ENCODE measurements at regions not wholly inside any gene's neighbourhood (a gene's known extent, or its start where the extent isn't known, plus 50 kb on each side); places are given as distances from the start of the nearest gene placed in this dataset.
"Not testable (repeated sequence)": the region's sequence is repeated elsewhere in the genome, so short reads cannot be mapped to it uniquely, and the experiment has no call there.

- DNase-seq, result no peak
Measured at GRCh38 chr2:147171941-147172340, 672.9 kb upstream of the ACVR2A start.

DNA sequence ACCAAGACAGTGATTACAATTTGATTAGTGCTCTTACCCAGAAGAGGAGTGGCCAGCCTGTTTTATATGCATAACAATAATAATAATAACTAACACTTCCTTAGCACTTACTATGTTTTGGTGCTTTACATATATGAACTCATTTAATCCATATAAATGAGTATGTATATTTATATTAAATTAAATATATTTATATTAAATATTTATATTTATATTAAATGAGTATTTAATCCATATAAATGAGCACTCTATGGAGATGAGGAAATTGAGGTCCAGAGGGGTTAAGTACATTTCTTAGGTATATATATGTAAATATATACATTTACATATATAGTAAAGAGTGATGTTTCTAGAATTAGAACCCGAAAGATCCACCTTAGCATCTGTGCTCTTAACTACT, 673.9 kb upstream of the ACVR2A start:
- no peak for DNase-seq

DNA sequence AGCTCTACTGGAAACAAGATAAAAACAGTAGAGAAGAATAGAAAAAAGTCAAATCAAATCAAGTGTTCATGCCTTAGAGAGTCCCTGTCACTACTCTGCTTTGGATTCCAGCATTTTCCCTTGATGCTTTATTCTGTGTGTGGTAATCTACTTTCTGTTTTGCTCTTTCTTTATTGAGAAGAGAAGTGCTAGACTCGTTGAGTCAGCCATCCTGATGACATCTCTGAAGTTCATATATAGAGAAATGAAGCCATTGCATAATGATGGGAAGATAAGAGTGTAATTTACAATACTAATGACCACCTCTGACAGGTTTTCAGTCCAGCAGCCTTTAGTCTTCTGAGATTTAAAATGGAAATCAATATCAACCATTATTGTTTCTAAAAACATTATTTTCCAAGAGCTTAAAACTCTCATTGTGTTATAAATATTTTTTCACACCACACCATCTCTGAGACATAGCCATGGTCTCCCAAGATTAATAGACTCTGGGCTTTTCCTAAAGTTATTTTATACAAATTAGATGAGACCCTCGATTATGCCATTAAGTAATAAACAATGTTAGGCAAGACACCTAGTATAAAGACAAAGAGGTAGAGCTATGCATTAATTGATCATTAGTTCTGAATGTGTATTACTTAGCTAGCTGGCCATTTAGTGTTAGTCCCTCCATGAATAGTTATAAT, 679.0 kb upstream of the ACVR2A start:
- peak; percentile 9 for DNase-seq

DNA sequence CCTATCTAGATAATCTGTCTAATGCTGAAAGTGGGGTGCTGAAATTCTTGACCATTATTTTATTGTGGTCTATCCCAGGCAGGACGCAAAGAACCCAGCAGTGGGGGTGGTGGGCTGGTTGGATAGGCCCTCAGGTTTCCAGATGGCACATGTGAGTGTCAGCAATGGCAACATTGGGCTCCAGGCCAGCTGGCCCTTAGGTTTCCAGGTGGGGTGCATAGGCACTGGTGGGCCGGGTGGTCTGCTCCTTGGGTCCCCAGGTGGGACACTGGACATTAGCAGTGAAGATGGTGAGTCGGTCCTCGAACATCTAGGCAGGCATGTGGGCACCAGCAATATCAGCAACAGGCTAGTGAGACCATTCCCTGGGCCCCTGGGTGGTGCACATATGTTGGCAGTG, 680.3 kb upstream of the ACVR2A start:
- DNase-seq, result no peak

DNA sequence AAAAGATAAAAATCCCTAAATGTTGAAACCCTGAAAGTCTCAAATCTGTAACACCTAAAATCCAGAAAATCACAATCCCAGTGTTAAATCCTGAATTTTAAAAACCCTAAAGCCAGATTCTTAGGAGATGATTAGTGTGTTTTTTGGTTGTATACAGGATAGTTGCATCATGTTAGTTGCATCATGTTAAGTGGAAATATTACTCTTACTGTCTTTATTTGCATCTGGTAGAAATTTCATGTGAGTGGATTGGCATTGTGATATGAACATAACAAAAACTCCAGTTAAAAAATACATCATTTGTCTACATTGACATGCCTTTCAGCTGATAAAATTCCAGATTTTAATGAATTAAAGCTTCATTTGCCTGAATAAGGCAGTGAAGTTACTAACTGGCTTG, 683.1 kb upstream of the ACVR2A start:
- DNase-seq, result no peak

- no peak for DNase-seq
Measured at GRCh38 chr2:147156970-147157369, 687.9 kb upstream of the ACVR2A start.

DNA sequence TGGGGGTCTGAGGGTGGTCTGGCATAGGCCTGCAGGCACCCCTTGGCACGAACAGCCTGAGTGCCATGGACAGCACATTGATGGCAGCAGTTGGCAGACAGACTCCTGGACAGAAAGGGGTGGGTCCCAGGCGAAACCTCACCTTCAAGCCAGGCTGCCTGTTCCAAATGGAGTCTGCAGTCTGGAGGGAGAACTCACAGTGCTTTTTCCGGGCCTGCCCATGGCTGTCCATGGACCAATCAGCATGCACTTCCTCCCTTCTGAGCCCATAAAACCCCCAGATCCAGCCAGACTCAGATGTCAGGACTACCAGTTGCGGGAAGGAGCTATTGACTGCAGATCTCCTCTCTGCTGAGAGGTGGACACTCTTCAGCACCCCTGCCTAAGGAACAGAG, 694.6 kb upstream of the ACVR2A start:
- no peak for DNase-seq

DNA sequence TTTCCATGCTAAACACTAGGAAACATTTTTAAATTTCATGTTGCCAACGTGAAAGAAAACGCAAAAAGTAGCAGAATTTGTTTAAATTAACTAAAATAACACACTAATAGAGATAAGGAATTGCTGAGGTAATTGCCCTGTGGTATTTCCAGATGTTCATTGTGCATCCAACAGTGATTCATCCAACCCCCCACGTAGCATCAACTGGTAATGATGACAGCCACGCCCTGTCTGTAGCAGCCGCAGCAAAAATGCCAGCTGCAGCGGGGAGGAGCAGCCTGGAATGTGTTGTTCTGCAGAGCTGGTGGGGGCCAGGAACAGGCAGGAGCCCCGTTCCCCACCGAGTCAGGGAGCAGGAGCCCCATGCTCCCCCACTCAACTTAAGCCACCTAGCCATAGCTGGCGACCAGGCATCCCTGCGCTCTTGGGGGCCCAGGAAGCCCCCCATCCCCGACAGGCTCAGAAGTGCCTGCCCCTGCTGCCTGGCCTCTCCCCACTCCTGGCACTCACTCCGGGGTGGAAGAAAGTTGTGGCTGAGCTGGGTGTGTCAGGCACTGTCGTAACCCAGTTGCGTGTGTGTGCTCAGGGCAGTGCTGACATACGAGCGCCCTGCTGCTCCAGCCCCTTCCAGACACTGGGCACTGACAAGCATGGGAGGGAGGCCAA, 695.1 kb upstream of the ACVR2A start:
- DNase-seq, result no peak

GRCh38 chr2:147147802-147148201, 697.0 kb upstream of the ACVR2A start:
- no peak for DNase-seq

GRCh38 chr2:147141930-147142329, 702.9 kb upstream of the ACVR2A start:
- no peak for DNase-seq

GRCh38 chr2:147139732-147140131, 705.1 kb upstream of the ACVR2A start:
- DNase-seq, result not testable (repeated sequence)

- no peak for DNase-seq
Measured at GRCh38 chr2:147137711-147138110, 707.1 kb upstream of the ACVR2A start.

- DNase-seq, result no peak
Measured at GRCh38 chr2:147135376-147135775, 709.5 kb upstream of the ACVR2A start.

- DNase-seq, result no peak
Measured at GRCh38 chr2:147133286-147133908, 711.4 kb upstream of the ACVR2A start.

GRCh38 chr2:147125145-147125544, 719.7 kb upstream of the ACVR2A start:
- no peak for DNase-seq

- DNase-seq, result no peak
Measured at GRCh38 chr2:147122944-147123343, 721.9 kb upstream of the ACVR2A start.

GRCh38 chr2:147110962-147111361, 733.9 kb upstream of the ACVR2A start:
- no peak for DNase-seq

DNA sequence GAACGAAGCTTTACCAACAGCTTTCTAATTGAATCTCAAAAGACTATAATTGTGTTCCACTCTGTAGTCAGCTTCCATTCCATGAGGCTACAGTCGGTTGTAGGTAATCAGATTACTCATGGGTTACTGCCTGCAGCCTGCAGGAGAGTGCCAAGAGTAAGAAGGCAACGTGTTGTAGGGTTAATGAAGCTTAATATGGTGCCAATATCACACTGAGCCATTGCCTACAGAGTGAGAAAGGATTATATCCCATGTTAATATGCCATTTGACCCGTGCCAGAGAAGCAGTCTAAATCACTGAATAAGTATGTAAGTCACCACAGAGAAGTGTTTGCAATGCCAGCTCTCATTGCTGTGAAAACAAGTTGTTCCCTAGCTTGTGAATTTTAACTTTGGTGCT, 734.5 kb upstream of the ACVR2A start:
- DNase-seq, result no peak

DNA sequence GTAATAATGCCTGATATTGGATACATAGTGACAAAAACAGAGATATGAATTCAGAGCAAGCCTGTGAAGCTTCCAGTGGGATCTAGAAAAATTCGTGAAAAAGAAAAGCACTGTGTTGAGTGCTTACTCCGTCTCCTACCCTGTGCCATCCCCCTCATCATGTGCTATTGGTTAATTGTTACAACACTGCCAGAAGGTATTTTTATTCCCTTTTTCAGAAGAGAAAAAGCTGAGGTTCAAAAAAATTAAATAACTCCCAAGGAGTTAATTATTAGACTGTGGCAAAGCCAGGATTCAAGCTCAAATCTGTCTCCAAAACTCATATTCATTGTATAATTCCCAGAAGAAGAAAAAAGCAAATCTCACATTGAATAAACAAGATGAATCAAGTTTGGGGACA, 735.5 kb upstream of the ACVR2A start:
- no peak for DNase-seq

DNA sequence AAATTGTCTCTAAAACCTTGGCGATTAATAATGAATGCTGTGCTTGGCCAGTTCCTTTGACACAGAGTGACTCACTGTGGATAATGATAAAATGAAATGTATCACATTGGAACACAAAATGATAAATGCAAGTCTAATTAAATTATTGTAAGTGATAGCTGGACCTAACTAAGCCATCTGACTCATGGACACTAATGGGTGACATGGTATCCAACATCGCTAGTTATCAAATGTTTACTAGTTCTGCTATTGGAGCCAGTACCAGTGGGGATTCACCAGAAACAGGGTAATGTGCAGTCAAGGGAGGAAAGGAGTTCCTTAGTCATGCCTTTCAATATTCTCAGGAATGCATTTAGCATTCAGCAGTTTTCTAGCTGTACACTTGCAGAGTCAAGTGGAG, 736.3 kb upstream of the ACVR2A start:
- no peak for DNase-seq

GRCh38 chr2:147101941-147102790, 742.7 kb upstream of the ACVR2A start:
- no peak for DNase-seq

DNA sequence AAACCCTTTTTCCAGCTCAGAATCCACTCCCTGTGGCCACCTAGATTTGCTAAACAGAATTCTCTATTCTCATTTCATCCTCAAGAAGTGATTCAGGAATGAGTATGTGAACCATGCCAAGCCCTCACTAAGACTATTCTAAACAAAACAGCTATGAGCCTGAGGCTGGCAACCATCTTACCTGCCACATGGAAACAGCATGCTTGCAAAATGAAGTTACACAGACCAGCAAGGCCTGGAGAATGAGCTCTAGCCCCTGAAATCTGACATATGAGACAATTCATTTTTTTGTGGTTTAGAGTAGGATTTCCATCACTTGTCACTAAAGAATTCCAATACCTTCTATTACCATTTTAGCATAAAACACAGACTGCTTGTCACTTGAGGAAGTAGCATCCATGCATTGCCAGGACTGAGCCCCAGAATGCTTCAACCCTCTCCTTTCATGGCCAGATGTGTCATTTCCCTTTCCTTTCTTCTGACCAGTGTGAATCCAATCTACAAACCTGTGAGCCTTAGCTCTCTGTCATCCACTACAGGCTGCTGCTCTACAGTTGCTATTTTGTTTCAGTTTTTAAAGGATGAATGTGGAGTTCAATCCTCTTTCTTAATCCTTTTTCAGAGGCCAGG, 744.3 kb upstream of the ACVR2A start:
- no peak for DNase-seq

- no peak for DNase-seq
Measured at GRCh38 chr2:147099845-147100244, 745.0 kb upstream of the ACVR2A start.
